ENCODE measurements at regions not wholly inside any gene's neighbourhood (a gene's known extent, or its start where the extent isn't known, plus 50 kb on each side); places are given as distances from the start of the nearest gene placed in this dataset.

DNA sequence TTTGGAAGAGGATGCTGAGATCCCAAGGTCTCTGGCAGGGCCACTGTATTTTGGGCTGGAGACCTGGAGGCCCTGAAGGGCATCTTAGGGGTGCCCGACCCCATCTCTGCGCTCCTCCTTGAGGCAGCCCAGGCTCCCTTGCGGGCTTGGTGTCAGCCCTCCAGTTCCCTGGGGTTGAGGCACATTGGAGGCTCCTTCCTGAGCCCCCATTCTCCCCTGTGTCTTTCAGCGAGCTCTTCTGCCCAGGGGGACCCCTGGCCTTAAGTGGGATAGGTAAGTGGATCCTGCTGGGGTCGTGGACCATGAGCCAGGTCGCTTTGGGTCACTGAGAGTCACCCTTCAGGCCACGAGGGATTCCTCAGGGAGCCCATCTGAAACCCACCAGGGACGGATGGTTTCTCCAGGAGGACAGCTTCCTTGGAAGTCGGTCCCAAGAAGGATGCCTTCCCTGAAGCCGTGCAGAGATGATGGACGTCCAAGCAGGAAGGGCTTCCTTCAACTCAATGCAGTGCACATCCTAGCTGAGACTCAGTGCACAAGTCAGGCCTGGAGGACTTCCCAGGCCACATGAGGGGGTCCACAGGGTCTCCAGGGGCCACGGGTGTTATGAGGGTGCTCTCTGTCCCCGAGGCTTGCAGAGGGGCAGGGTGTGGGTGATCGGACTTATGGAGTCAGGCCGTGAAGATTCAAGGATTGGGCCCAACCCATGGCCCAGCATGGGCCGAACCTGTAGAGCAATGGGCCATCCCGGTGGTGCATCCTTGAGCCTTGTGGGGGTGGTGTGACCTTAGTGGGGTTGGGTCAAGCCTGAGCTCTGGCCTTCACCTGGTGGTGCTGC is 224.3 kb downstream of the SNRPN start:
- Histone ChIP-seq H3K27ac (no peak overlapping the region), H3K4me3 (no peak overlapping the region), H3K4me1 (no peaks in the 10 kb centered on the region), H3K27me3 (no peaks in the 10 kb centered on the region), H3K36me3 (no peaks in the 10 kb centered on the region), H3K9me3 (no peaks in the 10 kb centered on the region), H3K9ac (ENCODE audit: low read depth in 2 of 2, low read length in 2 of 2) (no peak overlapping the region)
- DNase-seq, result no peak
- no peak for TF ChIP-seq CTCF (IDR thresholded peaks at IDR 0.05)
- intact Hi-C loops (cut with DNase I), result no loop called here

DNA sequence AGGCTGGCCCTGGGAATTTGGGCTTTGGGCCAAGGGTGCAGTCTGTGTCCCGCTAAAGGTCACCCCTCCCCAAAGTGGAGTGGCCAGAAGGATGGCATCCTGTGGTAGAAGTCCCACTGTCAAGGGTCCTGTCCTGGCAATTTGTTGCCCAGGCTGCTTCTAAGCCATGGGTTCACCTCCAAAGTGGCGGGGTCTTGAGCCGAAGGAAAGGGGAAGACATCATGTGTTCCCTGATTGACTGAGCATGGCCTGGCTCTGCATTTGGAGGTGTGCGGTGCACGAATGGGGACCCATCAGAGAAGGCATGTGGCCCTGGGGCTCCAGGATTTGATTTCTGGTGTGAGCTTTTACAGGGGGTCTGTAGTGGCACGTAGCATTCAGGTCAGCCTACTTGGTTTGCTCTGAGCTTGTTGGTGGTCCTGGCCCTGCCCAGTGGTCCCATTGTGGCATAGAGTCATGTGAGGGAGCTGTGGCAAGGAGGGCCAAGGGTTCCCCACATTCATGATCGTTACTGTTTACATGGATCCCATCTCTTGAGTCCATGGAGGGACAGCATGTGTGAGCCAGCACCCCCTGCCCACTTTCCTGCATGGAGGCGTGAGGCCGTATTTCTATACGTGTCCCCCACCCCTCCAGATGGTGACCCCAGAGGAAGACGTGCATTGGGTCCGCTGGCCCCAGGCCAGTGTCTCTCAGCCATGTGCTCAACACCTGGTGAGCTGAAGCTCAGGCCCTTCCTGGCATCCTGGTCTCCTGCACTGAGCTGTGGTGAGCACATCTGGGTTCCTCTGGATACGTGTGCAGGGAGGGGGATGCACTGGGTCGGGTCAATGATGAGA is 225.1 kb downstream of the SNRPN start:
- Histone ChIP-seq H3K36me3 (no peaks in the 10 kb centered on the region), H3K9me3 (no peaks in the 10 kb centered on the region), H3K4me1 (no peaks in the 10 kb centered on the region), H3K9ac (ENCODE audit: low read depth in 2 of 2, low read length in 2 of 2) (no peak overlapping the region), H3K27ac (no peak overlapping the region), H3K27me3 (no peaks in the 10 kb centered on the region), H3K4me3 (no peak overlapping the region)
- intact Hi-C loops (cut with DNase I), result no loop called here
- DNase-seq, result no peak
- no peak for TF ChIP-seq CTCF (IDR thresholded peaks at IDR 0.05)

DNA sequence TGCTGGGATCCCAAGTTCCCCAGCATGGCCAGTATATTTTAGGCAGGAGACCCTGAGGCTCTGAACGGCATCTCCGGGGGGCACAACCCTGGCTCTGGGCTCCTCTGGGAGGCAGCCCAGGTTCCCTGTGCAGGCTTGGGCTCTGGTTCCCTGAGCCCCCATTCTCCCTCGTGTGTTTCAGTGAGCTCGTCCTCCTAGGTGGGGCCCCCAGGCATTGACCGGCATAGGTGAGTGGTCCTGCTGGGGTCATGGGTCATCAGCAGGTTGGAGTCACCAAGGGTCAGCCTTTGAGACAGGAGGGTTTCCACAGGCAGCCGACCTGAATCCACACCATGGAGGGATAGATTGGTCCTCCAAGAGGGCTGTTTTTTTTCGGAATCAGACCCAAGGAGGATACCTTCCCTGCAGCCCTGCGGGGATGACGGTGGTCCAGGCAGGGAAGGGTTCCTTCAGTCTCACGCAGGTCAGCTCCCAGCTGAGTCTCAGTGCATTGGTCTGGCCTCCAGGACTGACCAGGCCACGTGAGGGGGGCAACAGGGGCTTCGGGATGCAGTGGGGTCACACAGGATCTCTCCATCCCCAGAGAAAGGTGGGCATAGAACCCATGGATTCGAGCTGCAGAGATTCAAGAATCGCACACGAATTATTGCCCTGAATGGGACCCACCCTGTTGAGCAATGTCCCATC is 226.0 kb downstream of the SNRPN start:
- intact Hi-C loops (cut with DNase I), result no loop called here
- no peak for TF ChIP-seq CTCF (IDR thresholded peaks at IDR 0.05)
- no peaks in the 10 kb centered on the region for H3K36me3 ChIP-seq
- no peaks in the 10 kb centered on the region for H3K27me3 ChIP-seq
- H3K4me1 ChIP-seq, result no peaks in the 10 kb centered on the region
- H3K4me3 ChIP-seq, result no peak overlapping the region
- H3K9ac ChIP-seq (ENCODE audit: low read depth in 2 of 2, low read length in 2 of 2), result no peak overlapping the region
- no peak for DNase-seq
- no peaks in the 10 kb centered on the region for H3K9me3 ChIP-seq
- no peak overlapping the region for H3K27ac ChIP-seq

GRCh38 chr15:25181293-25182097 is 226.7 kb downstream of the SNRPN start:
- H3K4me3 ChIP-seq, result no peak overlapping the region
- H3K27ac ChIP-seq, result no peak overlapping the region
- TF ChIP-seq CTCF (IDR thresholded peaks at IDR 0.05), result no peak
- DNase-seq, result peak; percentile 12
- intact Hi-C loops (cut with DNase I), result no loop called here
- no peak overlapping the region for H3K9ac ChIP-seq (ENCODE audit: low read depth in 2 of 2, low read length in 2 of 2)
- H3K36me3 ChIP-seq, result no peaks in the 10 kb centered on the region
- H3K4me1 ChIP-seq, result no peaks in the 10 kb centered on the region
- H3K9me3 ChIP-seq, result no peaks in the 10 kb centered on the region
- no peaks in the 10 kb centered on the region for H3K27me3 ChIP-seq

DNA sequence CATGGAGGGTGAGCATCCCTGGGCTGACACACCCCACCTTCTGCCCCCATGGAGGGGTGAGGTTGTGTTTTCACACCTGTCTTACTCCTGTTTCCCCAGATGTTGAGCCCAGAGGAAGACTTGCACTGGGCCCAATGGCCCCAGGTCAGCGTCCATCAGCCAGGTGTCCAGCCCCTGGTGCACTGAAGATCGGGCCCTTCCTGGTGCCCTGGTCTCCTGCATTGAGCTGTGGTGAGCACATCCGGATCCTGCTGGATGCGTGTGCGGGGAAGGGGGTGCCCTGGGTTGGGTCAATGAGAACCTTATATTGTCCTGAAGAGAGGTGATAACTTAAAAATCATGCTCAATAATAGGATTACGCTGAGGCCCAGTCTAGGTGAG is 227.3 kb downstream of the SNRPN start:
- H3K4me3 ChIP-seq, result no peak overlapping the region
- H3K9ac ChIP-seq (ENCODE audit: low read depth in 2 of 2, low read length in 2 of 2), result no peak overlapping the region
- no peaks in the 10 kb centered on the region for H3K27me3 ChIP-seq
- H3K4me1 ChIP-seq, result no peaks in the 10 kb centered on the region
- intact Hi-C loops (cut with DNase I), result no loop called here
- H3K36me3 ChIP-seq, result no peaks in the 10 kb centered on the region
- H3K27ac ChIP-seq, result no peak overlapping the region
- DNase-seq, result no peak
- TF ChIP-seq CTCF (IDR thresholded peaks at IDR 0.05), result no peak
- H3K9me3 ChIP-seq, result no peaks in the 10 kb centered on the region
